HTR-8/SVneo (cell line): ENCODE measurements at regions not wholly inside any gene's neighbourhood (a gene's known extent, or its start where the extent isn't known, plus 50 kb on each side); places are given as distances from the start of the nearest gene placed in this dataset.
A peak's percentile ranks its signal among the peaks of the same experiment; 100 is the strongest.
"Not testable (repeated sequence)": the region's sequence is repeated elsewhere in the genome, so short reads cannot be mapped to it uniquely, and the experiment has no call there.

Source experiments
- DNase-seq: peaks from one replicate; pipeline ENCODE4 v3.0.0; 2011; ENCODE audit warnings: low spot score, mixed read lengths; ENCODE audit not compliant: insufficient read length
- FAIRE-seq: peaks from 2 replicates; lab custom pipeline; 2011; peaks lifted over from hg19 to GRCh38; lab: Jason Lieb, UNC

- no peak for FAIRE-seq
- DNase-seq: no peak
Measured at GRCh38 chr12:86772696-86773095, 516.5 kb upstream of the MGAT4C start.

DNA sequence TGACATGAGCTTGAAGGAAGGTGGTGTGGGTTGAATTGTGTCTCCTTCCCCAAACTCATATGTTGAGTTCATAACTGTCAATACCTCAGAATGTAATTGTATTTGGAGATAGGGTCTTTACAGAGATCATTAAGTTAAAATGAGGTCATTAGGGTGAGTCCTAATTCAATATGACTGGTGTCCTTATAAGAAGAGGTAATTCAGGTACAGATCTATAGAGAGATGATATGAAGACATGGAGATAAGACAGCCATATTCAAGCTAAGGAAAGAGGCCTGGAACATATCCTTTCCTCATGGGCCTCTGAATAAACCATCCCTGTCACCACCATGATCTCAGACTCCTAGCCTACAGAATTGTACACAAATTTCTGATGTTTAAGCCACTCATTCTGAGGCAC lies 514.7 kb upstream of the MGAT4C start:
- FAIRE-seq: no peak
- no peak for DNase-seq

DNA sequence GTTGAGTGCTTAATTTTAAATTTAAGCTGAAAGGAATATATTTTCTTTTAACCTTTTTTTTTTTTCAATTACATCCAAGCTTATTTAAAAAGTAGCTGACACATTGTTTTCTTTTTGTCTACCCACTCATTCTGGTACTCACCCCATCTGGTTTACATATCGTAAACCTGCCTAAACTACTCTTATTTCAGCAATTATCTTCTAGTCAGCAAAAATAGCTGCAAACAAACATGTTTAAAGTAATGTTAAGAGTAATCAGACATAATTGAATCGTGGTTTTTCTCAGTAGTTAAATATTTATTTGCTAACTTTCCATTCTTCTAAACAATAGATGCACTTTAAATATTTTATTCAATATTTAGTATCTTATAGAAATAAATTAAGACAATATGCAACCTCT lies 492.7 kb upstream of the MGAT4C start:
- no peak for DNase-seq
- no peak for FAIRE-seq

GRCh38 chr12:86744547-86745212 lies 488.5 kb upstream of the MGAT4C start:
- no peak for FAIRE-seq
- no peak for DNase-seq

GRCh38 chr12:86743875-86744536 lies 487.8 kb upstream of the MGAT4C start:
- no peak for DNase-seq
- no peak for FAIRE-seq

DNA sequence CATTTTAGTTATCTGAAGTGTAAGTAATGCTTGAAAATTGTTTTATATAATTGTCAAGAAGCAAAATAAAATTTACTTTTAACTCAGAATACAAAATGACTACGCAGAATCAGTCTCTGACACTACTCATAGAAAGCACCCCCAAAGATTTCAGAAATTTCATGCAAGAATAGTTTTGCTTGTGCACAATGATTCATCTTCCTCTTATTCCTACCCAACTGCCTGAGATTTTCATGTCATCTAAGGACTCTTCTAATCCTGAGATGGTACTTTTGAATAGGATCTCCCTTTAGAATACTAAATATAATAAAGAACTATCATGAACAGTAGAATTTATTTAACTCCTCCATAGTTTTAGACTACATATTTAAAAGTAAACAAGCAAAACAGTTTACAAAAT lies 485.3 kb upstream of the MGAT4C start:
- DNase-seq (no peak), FAIRE-seq (no peak)

DNA sequence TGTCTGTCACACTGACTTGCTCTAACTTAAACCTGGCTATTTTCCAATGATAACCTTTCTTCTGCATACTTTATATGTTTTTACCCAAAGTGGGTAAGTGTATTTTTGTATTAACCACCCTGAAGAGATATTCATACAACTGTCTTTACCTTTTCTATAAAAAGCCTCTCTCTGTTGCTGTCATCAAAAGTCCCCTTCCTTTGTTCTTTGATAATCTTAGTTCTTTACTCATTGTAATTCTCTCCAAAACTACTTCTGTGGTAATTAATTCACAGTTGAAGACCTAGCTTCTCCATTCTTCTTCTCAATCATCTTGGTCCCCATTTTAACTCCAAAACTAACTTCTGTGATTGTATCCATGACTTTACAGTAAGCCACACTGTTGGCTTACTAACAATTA lies 479.7 kb upstream of the MGAT4C start:
- DNase-seq (no peak), FAIRE-seq (no peak)

GRCh38 chr12:86735072-86735471 lies 478.9 kb upstream of the MGAT4C start:
- no peak for DNase-seq
- FAIRE-seq: no peak

GRCh38 chr12:86730233-86730632 lies 474.0 kb upstream of the MGAT4C start:
- FAIRE-seq (no peak), DNase-seq (no peak)

DNA sequence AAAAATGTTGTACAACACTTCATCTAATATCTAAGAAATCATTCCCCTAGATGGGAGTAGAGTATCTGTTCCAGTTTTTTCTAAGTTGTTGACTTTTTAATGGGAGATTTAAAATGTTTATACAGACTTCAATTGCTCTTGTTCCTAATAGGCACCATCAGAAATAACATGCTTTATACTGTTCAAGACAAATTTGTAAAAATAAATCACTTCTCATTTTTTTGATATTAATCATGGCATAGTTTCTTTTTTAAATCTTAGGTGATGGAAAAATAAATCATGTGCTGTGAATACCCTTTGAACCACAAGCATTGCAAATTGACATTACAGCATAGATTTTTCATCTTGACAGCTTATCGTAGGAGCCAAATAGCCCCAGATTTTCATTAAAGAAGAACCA lies 473.5 kb upstream of the MGAT4C start:
- no peak for FAIRE-seq
- DNase-seq: no peak

DNA sequence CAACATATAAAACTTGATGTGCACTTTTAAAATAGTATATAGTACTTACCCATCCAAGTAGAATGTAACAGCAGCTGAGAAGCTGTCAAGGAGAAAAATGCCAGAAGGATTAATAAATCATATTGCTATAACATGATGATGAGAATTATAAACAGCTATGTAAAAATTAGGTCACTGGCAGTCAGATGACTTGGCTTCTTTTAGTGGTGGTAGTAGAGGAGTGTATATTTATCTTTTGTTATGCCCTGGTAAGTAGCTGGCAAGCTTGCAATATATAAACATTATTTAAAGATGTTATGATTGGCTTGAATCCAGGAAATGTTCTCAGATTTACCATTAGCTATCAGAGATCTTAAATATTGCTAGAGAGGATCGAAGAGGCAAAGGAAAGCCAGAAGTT lies 471.0 kb upstream of the MGAT4C start:
- FAIRE-seq (no peak), DNase-seq (peak; percentile 39)

GRCh38 chr12:86724716-86725115 lies 468.5 kb upstream of the MGAT4C start:
- no peak for FAIRE-seq
- no peak for DNase-seq

DNA sequence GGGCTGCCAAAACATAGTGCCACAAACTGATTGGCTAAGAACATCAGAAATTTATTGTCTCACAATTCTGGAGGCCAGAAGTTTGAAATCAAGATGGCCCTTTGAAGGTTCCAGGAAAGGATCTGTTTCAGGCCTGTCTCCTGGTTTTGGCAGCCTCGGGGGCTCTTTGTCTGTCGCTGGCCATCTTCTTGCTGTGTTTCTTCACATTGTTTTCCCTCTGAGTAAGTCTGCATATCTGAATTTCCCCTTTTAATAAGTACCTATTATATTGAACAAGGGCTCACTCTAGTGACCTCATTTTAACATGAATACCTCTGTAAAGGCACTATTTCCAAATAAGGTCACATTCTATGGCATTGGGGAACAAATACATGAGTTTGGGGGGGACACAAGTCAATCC lies 467.1 kb upstream of the MGAT4C start:
- DNase-seq (no peak), FAIRE-seq (no peak)

DNA sequence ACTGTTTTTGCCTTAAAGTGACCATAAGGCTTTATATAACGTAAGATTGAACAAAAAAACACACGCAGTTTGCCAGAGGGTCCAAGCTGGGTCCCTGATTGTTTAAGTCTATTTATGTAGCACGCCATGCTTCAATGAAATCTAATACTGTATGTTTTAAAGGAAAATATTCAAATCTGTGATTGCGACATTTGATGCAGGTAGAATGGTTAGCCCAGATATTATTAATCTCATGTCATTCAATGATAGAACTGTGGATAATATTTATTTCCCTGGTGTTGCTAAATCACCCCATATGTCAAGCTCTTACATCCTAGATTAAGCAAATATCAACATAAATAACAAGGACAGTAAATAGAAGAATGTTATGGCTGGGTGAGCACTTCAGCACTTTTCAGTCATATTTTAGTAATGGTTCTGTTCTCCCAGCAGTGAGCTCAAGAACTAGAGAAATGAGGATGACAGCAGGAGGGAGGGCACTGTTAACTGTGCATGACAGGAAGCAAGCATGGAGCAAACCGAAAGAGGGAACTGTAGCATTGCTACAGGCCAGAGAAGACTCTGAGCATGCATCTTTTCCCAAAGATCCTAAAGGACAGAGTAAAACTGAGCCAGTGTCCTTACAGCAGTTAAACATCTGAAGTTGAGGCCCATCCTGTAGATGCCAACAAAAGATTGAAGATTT lies 465.7 kb upstream of the MGAT4C start:
- DNase-seq (no peak), FAIRE-seq (no peak)

- no peak for FAIRE-seq
- DNase-seq: no peak
Measured at GRCh38 chr12:86719381-86719780, 463.2 kb upstream of the MGAT4C start.

DNA sequence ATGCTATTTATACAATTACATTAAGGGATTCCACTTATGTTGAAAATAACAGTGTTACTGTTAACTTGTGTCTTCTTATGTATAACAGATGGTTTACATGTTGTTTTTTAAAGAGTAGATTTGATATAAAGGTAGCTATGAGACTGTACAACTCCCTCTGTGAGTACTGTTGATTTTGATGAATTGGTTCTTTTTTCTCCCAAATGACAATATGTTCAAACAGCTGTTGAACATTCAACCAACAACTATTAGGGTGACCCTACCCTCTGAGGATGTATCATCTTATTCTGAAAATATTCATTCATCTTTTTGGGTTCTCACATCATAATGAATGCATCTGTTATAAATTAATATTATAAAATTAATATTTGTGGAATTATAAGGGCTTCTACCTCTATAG lies 456.9 kb upstream of the MGAT4C start:
- DNase-seq: no peak
- FAIRE-seq: no peak

DNA sequence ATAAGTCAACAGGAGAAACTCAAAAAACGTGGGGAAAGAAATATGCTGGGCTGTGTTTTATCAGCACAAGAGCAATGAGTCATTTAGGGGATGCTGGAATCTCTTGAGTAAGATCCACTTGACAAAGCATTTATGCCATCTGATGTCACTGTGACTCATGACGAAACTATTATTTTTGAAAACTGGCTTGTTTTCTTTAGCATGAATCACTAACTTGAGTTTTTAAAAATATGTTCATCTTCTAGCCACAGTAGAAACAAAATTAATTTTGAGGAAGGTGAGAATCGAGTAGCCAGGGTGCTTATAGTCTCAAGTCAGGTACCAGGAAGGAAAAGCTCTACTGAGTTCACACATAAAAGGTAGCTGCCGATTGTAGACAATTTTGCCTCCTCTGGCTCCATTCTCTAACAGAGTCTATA lies 456.2 kb upstream of the MGAT4C start:
- peak; percentile 65 for DNase-seq

DNA sequence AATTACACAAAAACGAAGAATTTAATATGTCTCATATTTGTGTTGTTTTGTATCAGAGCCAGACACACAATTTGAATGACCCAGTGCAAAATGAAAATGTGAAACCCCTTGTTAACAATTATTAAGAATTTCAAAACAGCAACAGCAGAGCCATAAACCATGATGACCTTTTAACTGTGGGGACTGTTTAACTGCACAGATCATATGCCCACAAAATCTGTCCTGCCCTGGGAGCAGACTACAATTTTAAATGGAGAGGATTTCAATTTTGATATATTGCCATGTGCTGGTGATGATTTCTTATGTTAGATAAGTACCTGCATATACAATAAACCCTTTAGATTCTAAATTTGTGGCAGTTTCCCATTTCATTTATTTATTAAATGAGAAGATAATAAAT lies 455.5 kb upstream of the MGAT4C start:
- no peak for FAIRE-seq

More for the DNA sequence above, 456.2 kb upstream of the MGAT4C start:
- FAIRE-seq: no peak

DNA sequence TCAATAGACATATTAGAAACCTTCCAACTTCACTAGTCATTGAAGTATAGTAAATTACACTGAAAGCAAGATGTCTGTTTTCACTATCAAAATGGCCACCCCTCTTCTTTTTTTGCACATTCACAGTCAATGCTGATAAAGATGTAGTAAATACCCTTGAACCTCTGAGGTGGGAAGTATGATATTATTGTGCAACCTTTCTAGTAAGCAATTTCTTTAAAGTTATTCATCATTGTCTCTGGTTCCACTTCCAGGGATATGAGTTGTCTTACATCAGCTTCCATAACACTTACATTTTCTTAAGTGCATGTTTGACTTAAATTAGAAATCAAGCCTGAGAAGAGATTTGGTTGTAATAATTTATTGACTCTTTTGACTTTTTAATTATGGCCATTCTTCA lies 453.9 kb upstream of the MGAT4C start:
- no peak for FAIRE-seq

More for the DNA sequence above, 455.5 kb upstream of the MGAT4C start:
- DNase-seq: no peak

GRCh38 chr12:86709017-86709416 lies 452.8 kb upstream of the MGAT4C start:
- not testable (repeated sequence) for DNase-seq, FAIRE-seq

More for the DNA sequence above, 453.9 kb upstream of the MGAT4C start:
- DNase-seq: no peak

GRCh38 chr12:86698641-86698980 lies 442.4 kb upstream of the MGAT4C start:
- no peak for FAIRE-seq

More at GRCh38 chr12:86698641-86698980, 442.4 kb upstream of the MGAT4C start:
- DNase-seq: no peak
